ENCODE measurements at regions not wholly inside any gene's neighbourhood (a gene's known extent, or its start where the extent isn't known, plus 50 kb on each side); places are given as distances from the start of the nearest gene placed in this dataset.

DNA sequence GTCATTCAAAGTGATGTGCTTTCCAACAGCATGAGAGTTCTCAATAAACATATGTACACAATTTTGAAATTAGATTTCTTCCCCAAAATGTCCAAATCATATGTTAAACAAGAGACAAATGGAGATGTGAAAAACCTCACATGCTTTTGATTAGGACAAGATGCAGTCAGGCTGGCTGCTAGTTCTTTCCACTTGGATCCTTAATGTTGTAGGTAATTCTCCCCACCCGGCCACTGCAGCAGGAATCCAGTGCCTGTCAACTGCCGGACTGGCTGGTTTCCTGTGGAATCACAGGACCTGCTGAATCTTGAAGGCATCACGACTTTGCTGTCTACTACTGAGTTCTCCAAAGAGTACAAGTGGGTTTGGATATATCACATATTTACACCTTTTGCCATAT, 138.6 kb upstream of the AKR1E2 start:
- H3K27ac ChIP-seq: no peak overlapping the region
- no peaks in the 10 kb centered on the region for H3K9me3 ChIP-seq
- no peak for DNase-seq
- H3K4me1 ChIP-seq: no peaks in the 10 kb centered on the region
- H3K36me3 ChIP-seq: no peaks in the 10 kb centered on the region
- intact Hi-C loops (cut with DNase I): no loop called here
- no peaks in the 10 kb centered on the region for H3K27me3 ChIP-seq (ENCODE audit: low read depth)
- H3K4me3 ChIP-seq: no peak overlapping the region
- ATAC-seq: no peak
- TF ChIP-seq, protein P1, sequence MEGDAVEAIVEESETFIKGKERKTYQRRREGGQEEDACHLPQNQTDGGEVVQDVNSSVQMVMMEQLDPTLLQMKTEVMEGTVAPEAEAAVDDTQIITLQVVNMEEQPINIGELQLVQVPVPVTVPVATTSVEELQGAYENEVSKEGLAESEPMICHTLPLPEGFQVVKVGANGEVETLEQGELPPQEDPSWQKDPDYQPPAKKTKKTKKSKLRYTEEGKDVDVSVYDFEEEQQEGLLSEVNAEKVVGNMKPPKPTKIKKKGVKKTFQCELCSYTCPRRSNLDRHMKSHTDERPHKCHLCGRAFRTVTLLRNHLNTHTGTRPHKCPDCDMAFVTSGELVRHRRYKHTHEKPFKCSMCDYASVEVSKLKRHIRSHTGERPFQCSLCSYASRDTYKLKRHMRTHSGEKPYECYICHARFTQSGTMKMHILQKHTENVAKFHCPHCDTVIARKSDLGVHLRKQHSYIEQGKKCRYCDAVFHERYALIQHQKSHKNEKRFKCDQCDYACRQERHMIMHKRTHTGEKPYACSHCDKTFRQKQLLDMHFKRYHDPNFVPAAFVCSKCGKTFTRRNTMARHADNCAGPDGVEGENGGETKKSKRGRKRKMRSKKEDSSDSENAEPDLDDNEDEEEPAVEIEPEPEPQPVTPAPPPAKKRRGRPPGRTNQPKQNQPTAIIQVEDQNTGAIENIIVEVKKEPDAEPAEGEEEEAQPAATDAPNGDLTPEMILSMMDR (IDR thresholded peaks at IDR 0.05): no peak

DNA sequence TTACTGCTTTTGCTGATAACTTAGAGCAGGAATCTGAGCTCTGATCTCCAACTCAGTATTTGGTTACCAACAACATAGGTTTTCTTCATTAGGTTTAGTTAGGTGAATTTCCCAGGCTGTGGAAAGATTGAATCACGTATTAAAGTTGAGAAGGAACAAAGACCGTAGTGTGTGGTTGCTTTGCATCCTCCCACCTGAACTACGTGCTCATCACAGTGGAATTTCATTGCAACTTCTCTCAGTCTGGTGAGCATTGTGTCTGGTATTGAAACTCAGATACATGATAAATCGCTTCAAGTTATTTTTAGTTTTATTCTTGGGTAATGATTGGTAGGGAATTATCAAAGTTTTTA, 139.4 kb upstream of the AKR1E2 start:
- Histone ChIP-seq H3K9me3 (no peaks in the 10 kb centered on the region), H3K27me3 (ENCODE audit: low read depth) (no peaks in the 10 kb centered on the region), H3K4me1 (no peaks in the 10 kb centered on the region), H3K27ac (no peak overlapping the region), H3K36me3 (no peaks in the 10 kb centered on the region), H3K4me3 (no peak overlapping the region)
- DNase-seq (no peak), ATAC-seq (no peak)
- intact Hi-C loops (cut with DNase I): no loop called here
- TF ChIP-seq, protein P1 (IDR thresholded peaks at IDR 0.05): no peak

GRCh38 chr10:4685904-4686643, 139.9 kb upstream of the AKR1E2 start:
- no peaks in the 10 kb centered on the region for H3K9me3 ChIP-seq
- no peaks in the 10 kb centered on the region for H3K4me1 ChIP-seq
- H3K27me3 ChIP-seq (ENCODE audit: low read depth): no peaks in the 10 kb centered on the region
- no peaks in the 10 kb centered on the region for H3K36me3 ChIP-seq
- no peak for ATAC-seq
- no peak for DNase-seq
- intact Hi-C loops (cut with DNase I): no loop called here
- TF ChIP-seq, protein P1 (IDR thresholded peaks at IDR 0.05): no peak
- H3K4me3 ChIP-seq: no peak overlapping the region
- no peak overlapping the region for H3K27ac ChIP-seq

DNA sequence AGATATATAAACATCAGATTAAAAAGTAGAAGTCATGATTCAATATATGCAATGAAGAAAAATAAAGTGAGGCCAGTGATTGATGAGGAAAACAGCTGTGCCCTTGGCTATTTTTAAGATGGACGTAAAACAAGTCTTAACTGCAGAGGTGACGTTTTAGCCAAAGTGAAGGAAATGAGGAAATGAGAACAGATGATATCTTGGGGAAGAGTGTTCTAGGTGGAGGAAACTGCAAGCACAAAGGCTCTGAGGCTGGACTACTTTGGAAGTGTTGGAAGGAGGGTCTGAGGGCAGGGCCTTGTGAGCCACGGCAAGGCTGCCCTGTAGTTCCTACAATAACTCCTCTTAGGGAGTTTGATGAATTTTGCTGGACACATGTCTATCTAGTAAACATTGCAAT, 140.5 kb upstream of the AKR1E2 start:
- no peaks in the 10 kb centered on the region for H3K36me3 ChIP-seq
- intact Hi-C loops (cut with DNase I): no loop called here
- no peaks in the 10 kb centered on the region for H3K27me3 ChIP-seq (ENCODE audit: low read depth)
- H3K4me1 ChIP-seq: no peaks in the 10 kb centered on the region
- no peak overlapping the region for H3K27ac ChIP-seq
- ATAC-seq (no peak), DNase-seq (no peak)
- H3K9me3 ChIP-seq: no peaks in the 10 kb centered on the region
- TF ChIP-seq, protein P1 (IDR thresholded peaks at IDR 0.05): no peak
- no peak overlapping the region for H3K4me3 ChIP-seq

- no peaks in the 10 kb centered on the region for H3K9me3 ChIP-seq
- no peaks in the 10 kb centered on the region for H3K4me1 ChIP-seq
- H3K4me3 ChIP-seq: no peak overlapping the region
- ATAC-seq (no peak), DNase-seq (no peak)
- TF ChIP-seq, protein P1 (IDR thresholded peaks at IDR 0.05): no peak
- no peaks in the 10 kb centered on the region for H3K27me3 ChIP-seq (ENCODE audit: low read depth)
- H3K27ac ChIP-seq: no peak overlapping the region
- no peaks in the 10 kb centered on the region for H3K36me3 ChIP-seq
- intact Hi-C loops (cut with DNase I): no loop called here
These were observed 141.6 kb upstream of the AKR1E2 start for GRCh38 chr10:4684434-4684833.

All from lower lobe of right lung (tissue), 2 donors.